Left forelimb (tissue), 1 donor: ENCODE measurements at regions not wholly inside any gene's neighbourhood (a gene's known extent, or its start where the extent isn't known, plus 50 kb on each side); places are given as distances from the start of the nearest gene placed in this dataset.

Experiments used
- DNase-seq: peaks from one replicate; pipeline ENCODE4 v3.0.0-alpha.2; 2018; ENCODE audit warnings: low spot score

DNA sequence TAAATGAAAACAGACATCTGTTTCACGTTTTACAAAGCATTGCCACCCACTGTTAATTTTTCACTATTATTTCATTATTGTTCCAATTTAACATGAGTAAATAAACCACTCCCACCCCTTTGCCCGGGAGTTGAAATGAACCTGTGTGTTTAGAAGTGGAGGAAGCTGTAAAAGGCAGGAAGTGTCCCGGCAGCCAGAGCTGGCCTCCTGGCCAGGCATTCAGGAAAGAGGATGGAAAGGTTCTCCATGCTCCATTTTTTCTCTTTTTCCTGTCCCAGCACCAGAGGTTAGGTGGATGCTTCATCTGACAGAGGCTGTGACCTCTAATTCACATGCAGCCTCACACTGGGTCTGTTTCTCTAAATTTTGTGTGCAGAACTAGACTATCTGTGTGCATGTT, 55.5 kb upstream of the LNX1 start:
- no peak for DNase-seq

DNA sequence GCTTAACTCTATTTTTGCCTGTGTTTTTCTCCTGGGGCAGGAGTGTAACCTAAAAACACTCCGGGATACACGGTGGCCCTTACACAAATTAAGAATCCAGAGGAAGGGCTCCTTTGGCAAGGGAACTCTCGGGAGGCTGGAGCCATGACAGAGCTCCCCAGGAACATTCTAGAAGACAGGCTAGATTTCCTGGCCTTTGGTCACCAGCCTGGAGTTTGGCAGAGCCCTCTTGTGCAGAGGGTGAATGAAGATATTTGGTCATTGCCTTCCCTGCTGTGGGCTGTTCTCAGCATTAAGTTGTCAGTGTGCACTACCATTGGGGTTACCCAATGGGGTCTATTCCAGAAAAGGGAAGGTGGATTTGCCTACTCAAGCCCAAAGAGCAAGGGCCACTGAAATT, 53.8 kb upstream of the LNX1 start:
- DNase-seq = no peak

DNA sequence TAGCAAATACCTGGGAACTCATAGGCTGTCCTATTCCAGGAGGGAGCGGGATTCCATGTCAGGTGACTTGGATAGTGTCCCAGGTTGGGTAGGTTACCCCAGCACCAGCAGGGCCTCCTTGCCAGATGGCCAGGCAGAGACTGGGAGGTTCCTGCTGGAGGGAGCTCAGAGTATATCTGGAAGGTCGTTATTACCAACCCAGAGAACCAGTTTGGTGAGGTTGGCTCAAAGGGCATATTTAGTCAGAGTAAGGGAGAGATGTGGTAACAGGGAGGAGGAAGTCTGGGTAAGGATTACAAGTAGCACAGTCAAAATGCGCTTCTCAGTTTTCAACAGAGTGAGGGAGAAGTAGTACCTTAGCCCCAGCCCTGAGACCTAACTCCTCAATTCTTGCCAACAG, 53.3 kb upstream of the LNX1 start:
- DNase-seq = no peak
